ENCODE measurements at regions not wholly inside any gene's neighbourhood (a gene's known extent, or its start where the extent isn't known, plus 50 kb on each side); places are given as distances from the start of the nearest gene placed in this dataset.

DNA sequence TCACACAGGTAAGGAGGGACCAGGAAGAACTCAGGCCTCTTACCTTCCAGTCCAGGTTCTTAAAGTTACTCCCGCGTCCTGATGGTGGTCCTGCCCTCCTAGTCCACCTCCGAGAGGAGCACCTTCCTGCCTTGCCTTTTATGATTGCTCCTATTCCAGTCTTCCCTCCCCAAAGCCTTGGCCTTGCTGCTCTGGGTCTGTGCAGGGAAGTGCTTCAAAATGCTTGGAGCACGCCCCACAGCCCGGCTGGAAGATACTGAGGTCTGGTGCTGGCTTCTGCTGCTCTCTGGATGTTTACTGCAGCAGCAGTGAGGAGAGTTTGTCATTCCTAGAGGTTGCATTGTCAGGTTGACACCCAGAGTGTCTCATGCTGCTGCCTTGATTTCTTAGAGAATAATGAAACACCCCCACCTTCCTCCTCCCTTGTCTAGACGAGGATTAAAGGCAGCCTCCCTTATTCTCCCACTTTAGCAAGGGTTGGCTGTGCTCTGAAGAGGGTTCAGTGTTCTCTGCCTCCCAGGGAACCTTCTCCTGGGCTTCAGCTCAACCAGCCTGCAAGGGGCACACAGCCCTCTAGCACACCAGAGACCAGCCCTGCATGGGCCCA is 142.2 kb upstream of the CACNA1E start:
- no peak for DNase-seq (ENCODE audit: low spot score)
- TF ChIP-seq, protein P1, sequence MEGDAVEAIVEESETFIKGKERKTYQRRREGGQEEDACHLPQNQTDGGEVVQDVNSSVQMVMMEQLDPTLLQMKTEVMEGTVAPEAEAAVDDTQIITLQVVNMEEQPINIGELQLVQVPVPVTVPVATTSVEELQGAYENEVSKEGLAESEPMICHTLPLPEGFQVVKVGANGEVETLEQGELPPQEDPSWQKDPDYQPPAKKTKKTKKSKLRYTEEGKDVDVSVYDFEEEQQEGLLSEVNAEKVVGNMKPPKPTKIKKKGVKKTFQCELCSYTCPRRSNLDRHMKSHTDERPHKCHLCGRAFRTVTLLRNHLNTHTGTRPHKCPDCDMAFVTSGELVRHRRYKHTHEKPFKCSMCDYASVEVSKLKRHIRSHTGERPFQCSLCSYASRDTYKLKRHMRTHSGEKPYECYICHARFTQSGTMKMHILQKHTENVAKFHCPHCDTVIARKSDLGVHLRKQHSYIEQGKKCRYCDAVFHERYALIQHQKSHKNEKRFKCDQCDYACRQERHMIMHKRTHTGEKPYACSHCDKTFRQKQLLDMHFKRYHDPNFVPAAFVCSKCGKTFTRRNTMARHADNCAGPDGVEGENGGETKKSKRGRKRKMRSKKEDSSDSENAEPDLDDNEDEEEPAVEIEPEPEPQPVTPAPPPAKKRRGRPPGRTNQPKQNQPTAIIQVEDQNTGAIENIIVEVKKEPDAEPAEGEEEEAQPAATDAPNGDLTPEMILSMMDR (IDR thresholded peaks at IDR 0.05; ENCODE audit: extremely low read depth, missing control alignments) = no peak

DNA sequence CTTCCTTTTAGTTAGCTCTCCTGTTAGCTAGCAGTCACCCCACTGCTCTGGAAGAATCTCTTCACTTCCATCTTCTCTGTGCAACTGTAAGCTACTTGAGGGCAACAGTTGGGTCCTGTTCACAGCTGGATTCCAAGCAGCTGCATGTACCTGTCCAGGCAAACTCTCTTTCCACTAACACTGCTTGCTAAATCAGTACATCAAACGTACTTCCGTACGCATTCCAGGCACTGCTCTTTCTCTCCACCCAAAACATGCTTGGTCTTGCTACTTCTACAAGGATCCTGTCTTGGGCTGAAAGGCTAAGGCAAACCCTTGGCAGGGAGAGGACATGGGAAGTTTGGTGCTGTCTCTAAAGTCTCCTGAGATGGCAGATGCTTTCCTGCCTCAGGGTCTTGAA is 139.2 kb upstream of the CACNA1E start:
- DNase-seq (ENCODE audit: low spot score) = no peak
- TF ChIP-seq, protein P1 (IDR thresholded peaks at IDR 0.05; ENCODE audit: extremely low read depth, missing control alignments) = no peak

DNA sequence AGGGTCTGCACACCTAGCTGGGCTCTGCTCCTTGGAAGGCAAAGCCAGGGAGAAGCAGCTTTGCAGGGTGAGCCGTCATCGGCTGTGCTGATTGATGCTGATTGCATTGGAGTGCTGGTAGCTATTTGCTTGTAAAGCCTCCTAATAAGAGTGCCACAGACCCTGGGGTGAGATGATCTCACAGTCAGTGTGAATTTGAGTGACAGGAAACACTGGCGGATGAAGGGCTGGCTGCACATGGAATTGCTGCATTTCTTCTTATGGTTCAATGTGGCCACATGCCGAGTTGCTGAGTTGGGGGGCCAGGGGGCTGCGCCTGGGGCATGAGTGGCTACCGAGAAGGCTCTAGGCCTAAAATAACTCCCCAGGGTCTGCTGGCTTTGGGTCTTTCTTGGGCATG is 138.2 kb upstream of the CACNA1E start:
- no peak for DNase-seq (ENCODE audit: low spot score)
- TF ChIP-seq, protein P1 (IDR thresholded peaks at IDR 0.05; ENCODE audit: extremely low read depth, missing control alignments) = no peak

DNA sequence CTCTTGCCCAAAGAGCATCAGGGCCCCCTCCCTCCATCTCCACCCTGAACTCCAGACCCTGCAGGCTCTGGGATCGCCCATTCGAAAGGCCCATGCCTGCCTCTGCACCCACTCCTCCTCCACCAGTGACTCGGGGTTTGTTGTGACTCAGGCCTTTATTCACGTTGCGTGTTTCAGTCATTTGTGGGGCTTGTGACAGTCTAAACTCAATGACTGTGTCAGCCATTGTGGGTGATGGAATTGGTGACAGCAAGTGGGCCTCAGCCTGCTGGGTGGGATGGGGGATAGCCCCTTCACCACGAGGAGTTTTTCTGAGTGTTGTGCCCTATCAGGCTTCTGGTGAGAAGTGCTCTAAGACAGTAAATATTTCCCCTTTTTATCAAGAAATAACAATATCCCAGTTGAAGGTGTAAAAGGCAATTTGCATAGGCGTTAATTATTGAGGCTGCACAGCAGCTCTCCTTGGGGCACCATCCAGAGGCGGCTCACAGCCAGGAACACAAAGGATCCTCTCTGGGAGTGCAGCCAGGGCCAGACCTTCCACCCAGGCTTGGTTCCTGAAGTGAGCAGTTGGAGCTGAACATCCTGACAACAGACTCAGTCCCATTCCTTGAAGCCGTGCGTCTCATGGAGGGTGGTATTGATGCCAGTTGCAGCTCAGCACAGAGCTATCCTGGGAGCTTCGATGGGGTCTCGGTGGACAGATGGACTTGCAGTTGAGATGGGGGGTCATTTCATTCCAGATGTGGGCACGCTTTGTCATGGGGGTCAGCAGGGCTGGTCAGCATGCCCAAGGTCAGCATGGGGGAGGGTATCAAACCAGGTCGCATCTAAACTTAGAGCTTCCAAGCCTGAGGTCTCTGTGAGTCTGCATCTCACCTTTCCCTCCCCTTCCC is 135.6 kb upstream of the CACNA1E start:
- TF ChIP-seq, protein P1 (IDR thresholded peaks at IDR 0.05; ENCODE audit: extremely low read depth, missing control alignments) = no peak
- no peak for DNase-seq (ENCODE audit: low spot score)

DNA sequence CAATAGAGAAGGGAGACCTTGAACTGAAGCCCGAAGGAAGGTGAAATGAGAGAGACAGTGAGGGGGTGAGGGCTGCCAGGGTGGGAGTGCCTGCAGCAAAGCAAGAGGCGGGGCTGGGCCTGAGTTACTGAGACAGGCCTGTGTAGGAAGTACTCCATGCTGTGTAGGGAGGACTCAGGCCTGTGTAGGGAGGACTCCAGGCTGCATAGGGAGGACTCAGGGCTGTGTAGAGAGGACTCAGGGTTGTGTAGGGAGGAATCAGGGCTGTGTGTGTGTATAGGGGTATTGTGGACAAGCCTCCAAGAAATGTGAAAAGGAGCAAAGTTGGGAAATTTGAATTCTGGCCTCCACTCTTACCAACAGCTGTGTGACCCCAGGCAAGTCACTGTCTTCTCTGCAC is 133.8 kb upstream of the CACNA1E start:
- no peak for DNase-seq (ENCODE audit: low spot score)
- TF ChIP-seq, protein P1 (IDR thresholded peaks at IDR 0.05; ENCODE audit: extremely low read depth, missing control alignments) = no peak

DNA sequence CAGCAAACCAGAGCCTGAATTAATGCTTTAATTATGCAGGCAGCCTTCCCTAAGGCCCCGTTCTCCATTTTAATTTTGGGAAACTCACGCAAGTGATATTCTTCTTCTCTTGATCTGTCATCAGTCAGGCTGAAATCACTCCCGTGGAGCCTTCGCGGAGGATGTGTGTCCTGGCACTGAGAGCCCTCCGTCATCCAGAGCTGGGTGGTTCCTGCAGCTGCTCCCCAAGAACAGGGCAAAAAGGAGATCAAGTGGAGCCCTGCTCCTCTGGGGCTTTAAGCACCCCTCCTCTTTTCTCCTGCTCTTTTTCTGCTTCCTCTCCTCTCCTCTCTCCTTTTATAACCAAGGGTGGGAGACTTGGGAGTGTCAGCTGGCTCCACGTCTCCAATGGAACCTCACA is 133.2 kb upstream of the CACNA1E start:
- TF ChIP-seq, protein P1 (IDR thresholded peaks at IDR 0.05; ENCODE audit: extremely low read depth, missing control alignments) = no peak
- DNase-seq (ENCODE audit: low spot score) = no peak

DNA sequence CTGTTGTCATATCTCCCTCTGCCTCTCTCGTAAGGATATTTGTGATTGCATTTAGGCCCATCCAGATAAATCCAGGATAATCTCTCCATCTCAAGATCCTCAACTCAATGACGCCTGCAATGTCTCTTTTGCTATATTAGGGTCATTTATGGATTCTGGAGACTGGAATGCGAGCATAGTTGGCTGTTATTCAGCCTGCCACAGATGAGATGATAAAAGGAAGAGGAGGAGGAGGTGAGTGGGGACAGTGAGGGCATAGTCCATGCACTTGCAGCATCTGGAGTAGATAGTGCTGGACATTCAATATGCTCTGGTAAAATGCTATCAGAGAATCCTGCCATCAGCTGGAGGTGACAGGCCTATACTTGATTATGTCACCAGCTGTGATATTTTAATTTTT is 131.6 kb upstream of the CACNA1E start:
- no peak for DNase-seq (ENCODE audit: low spot score)
- TF ChIP-seq, protein P1 (IDR thresholded peaks at IDR 0.05; ENCODE audit: extremely low read depth, missing control alignments) = no peak
